SU-DHL-6 (cell line): ENCODE measurements at regions not wholly inside any gene's neighbourhood (a gene's known extent, or its start where the extent isn't known, plus 50 kb on each side); places are given as distances from the start of the nearest gene placed in this dataset.

Source experiments
- H2AFZ ChIP-seq: fragments of 200-600 bp; sonication (generic); 2 replicates; pipeline ENCODE4 v1.6.1; 2014; ENCODE audit warnings: low read depth, mild to moderate bottlenecking, moderate library complexity, mixed read lengths, antibody characterized with exemption, low read length; ENCODE audit not compliant: severe bottlenecking
- H3F3A ChIP-seq: fragments of 200-600 bp; shearing (Covaris generic); 2 replicates; pipeline ENCODE4 v1.6.0; 2016; ENCODE audit warnings: antibody characterized with exemption, mild to moderate bottlenecking; ENCODE audit not compliant: insufficient read depth
- H3K27ac ChIP-seq: fragments of 200-600 bp; sonication (generic); 2 replicates; pipeline ENCODE4 v1.5.1; 2016; ENCODE audit warnings: low read depth, mild to moderate bottlenecking, low read length, moderate library complexity, mixed read lengths
- H3K27me3 ChIP-seq: fragments of 200-600 bp; sonication (generic), shearing (Covaris generic); 2 replicates; pipeline ENCODE4 v1.6.0; 2014; ENCODE audit warnings: mild to moderate bottlenecking, low read length
- H3K36me3 ChIP-seq: fragments of 200-600 bp; sonication (generic); 2 replicates; pipeline ENCODE4 v1.6.1; 2014; ENCODE audit warnings: mild to moderate bottlenecking, low read length, mixed read lengths
- H3K4me2 ChIP-seq: fragments of 300-600, 200-600 bp; shearing (Covaris generic), sonication (generic); 2 replicates; pipeline ENCODE4 v1.6.0; 2014; ENCODE audit warnings: low read length, low read depth, mild to moderate bottlenecking; ENCODE audit not compliant: poor library complexity, severe bottlenecking
- H3K4me3 ChIP-seq: fragments of 200-600 bp; sonication (generic); 2 replicates; pipeline ENCODE4 v1.5.1; 2014; ENCODE audit warnings: antibody characterized with exemption, low read length, mild to moderate bottlenecking, mixed read lengths; ENCODE audit not compliant: insufficient read depth, poor library complexity, severe bottlenecking
- H3K79me2 ChIP-seq: fragments of 200-600 bp; sonication (generic); 2 replicates; pipeline ENCODE4 v1.6.1; 2014; ENCODE audit warnings: mild to moderate bottlenecking, low read length, moderate library complexity; ENCODE audit not compliant: insufficient read depth
- H3K9ac ChIP-seq: fragments of 200-600 bp; sonication (generic); 2 replicates; pipeline ENCODE4 v1.7.0; 2014; ENCODE audit warnings: mild to moderate bottlenecking, low read length
- H3K9me2 ChIP-seq: fragments of 200-600 bp; sonication (generic); replicated peaks from 2 replicates; pipeline ENCODE4 v1.6.1; 2014; ENCODE audit warnings: low read length; ENCODE audit not compliant: insufficient read depth
- H3K9me3 ChIP-seq: fragments of 200-600 bp; sonication (generic); 2 replicates; pipeline ENCODE4 v1.6.1; 2014; ENCODE audit warnings: low read length, mixed read lengths; ENCODE audit not compliant: insufficient read depth
- H4K20me1 ChIP-seq: fragments of 200-600 bp; sonication (generic); 2 replicates; pipeline ENCODE4 v1.6.1; 2014; ENCODE audit warnings: low read depth, mild to moderate bottlenecking, antibody characterized with exemption, low read length, moderate library complexity, mixed read lengths
- EZH2phosphoT487 ChIP-seq: fragments of 200-600 bp; sonication (generic), shearing (Covaris generic); conservative IDR thresholded peaks from 2 replicates; pipeline ENCODE4 v1.6.1; 2018; ENCODE audit warnings: mild to moderate bottlenecking, antibody characterized with exemption, low read length, moderate library complexity, mixed read lengths
- TF ChIP-seq, protein P1 (sequence below): fragments of 200-600 bp; sonication (generic); IDR thresholded peaks from one replicate; pipeline ENCODE4 v1.5.1; 2017; ENCODE audit warnings: antibody characterized with exemption, mild to moderate bottlenecking, low read length, moderate library complexity; ENCODE audit not compliant: insufficient read depth, poor library complexity, severe bottlenecking

DNA sequence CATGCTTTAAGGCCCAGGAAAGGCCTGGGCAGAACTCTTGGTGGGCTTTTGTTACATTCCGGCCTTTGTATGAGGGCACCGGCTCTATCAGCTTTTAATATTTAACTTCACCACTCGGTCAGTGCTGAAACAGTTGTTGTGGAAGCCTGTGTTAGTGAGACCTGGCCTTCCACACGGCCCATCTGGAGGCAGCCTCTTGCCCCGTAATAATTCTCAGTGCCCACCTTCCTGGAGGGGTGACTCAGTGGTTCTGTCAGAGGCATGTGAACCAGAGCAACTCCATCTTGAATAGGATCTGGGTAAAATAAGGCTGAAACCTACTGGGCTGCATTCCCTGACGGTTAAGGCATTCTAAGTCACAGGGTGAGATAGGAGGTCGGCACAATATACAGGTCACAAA lies 162.0 kb upstream of the STS start:
- H3K4me3 ChIP-seq, result no peak overlapping the region
- no peaks in the 10 kb centered on the region for H3K9me2 ChIP-seq

DNA sequence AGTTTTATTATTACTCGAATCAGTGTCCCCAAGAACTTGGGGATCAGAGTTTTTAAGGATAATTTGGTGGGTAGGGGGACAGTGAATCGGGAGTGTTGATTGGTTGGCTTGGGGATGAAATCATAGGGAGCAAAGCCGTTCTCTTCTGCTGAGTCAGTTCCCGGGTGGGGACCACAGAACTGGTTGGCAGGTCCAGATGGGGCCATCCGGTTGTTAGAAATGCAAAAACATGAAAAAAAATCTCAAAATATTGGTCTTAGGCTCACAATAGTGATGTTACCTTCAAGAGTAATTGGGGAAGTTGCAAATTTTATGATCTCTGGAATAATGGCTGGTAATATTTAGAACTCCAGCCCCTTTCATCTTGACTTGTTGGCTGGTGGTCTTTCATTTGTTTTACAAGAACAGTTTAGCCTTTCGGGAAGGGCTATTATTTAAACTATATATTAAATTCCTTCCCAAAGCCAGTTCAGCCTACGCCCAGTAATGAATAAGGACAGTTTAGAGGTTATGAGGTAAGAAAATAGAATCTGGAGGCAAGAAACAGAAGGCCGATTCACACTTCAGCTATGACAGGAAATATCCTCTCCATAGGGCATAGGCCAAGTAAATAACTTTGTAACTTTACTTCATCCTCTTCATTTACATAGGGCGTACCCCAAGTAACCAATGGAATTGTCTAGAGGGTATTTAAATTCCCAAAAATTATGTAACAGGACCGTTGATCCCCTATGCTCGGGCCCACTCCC lies 164.1 kb upstream of the STS start:
- Histone ChIP-seq H3K9ac (no peak overlapping the region), H3K9me2 (no peaks in the 10 kb centered on the region), H3K36me3 (no peaks in the 10 kb centered on the region), H3K4me3 (no peak overlapping the region), H2AFZ (no peak overlapping the region), H3K79me2 (no peaks in the 10 kb centered on the region), H3F3A (no peaks in the 10 kb centered on the region), H3K27me3 (no peaks in the 10 kb centered on the region), H3K27ac (no peak overlapping the region), H4K20me1 (no peaks in the 10 kb centered on the region), H3K9me3 (no peaks in the 10 kb centered on the region), H3K4me2 (no peak overlapping the region)
- no peak for TF ChIP-seq EZH2phosphoT487
- TF ChIP-seq, protein P1, sequence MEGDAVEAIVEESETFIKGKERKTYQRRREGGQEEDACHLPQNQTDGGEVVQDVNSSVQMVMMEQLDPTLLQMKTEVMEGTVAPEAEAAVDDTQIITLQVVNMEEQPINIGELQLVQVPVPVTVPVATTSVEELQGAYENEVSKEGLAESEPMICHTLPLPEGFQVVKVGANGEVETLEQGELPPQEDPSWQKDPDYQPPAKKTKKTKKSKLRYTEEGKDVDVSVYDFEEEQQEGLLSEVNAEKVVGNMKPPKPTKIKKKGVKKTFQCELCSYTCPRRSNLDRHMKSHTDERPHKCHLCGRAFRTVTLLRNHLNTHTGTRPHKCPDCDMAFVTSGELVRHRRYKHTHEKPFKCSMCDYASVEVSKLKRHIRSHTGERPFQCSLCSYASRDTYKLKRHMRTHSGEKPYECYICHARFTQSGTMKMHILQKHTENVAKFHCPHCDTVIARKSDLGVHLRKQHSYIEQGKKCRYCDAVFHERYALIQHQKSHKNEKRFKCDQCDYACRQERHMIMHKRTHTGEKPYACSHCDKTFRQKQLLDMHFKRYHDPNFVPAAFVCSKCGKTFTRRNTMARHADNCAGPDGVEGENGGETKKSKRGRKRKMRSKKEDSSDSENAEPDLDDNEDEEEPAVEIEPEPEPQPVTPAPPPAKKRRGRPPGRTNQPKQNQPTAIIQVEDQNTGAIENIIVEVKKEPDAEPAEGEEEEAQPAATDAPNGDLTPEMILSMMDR, result no peak

More for the DNA sequence above, 162.0 kb upstream of the STS start:
- Histone ChIP-seq H3F3A (no peaks in the 10 kb centered on the region), H3K9me3 (no peaks in the 10 kb centered on the region), H3K9ac (no peak overlapping the region), H3K36me3 (no peaks in the 10 kb centered on the region), H3K79me2 (no peaks in the 10 kb centered on the region), H4K20me1 (no peaks in the 10 kb centered on the region), H3K4me2 (no peak overlapping the region), H2AFZ (no peak overlapping the region), H3K27ac (no peak overlapping the region), H3K27me3 (no peaks in the 10 kb centered on the region)
- TF ChIP-seq, protein P1, result no peak
- TF ChIP-seq EZH2phosphoT487, result no peak

DNA sequence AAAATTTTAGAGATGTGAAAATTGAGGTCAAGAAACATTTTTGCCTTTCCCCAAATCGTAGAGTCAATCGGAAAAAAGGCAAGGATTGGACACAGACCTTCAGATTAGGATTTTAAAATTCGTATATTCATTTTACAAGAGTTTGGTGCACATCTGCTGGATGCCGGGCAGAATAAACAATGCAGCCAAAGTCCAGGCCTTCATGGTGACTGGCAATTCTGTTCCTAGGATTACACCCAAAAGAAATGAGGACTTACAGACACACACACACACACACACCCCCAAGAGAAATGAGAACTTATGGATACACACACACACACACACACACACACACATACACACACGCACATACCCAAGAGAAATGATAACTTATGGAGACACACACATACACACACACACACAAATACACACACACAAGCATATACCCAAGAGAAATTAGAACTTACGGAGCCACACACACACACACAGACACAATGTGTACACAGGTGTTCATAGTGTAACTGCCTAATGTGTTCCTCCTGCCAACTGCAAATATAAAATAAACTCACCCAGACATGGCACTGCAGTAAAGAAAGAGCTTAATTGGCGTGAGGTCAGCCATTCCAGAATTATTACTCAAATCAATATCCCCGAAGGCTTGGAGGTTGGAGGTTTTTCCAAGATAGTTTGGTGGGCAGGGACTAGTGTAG lies 165.7 kb upstream of the STS start:
- no peaks in the 10 kb centered on the region for H3K9me3 ChIP-seq
- no peaks in the 10 kb centered on the region for H3K36me3 ChIP-seq

More for the DNA sequence above, 165.7 kb upstream of the STS start:
- Histone ChIP-seq H3K9me2 (no peaks in the 10 kb centered on the region), H3K4me3 (no peak overlapping the region), H3F3A (no peaks in the 10 kb centered on the region), H4K20me1 (no peaks in the 10 kb centered on the region), H2AFZ (no peak overlapping the region), H3K27ac (no peak overlapping the region), H3K27me3 (no peaks in the 10 kb centered on the region), H3K9ac (no peak overlapping the region), H3K4me2 (no peak overlapping the region), H3K79me2 (no peaks in the 10 kb centered on the region)
- TF ChIP-seq, protein P1, result no peak
- TF ChIP-seq EZH2phosphoT487, result no peak
